Neural progenitor cell (in vitro differentiated cells): ENCODE measurements at regions not wholly inside any gene's neighbourhood (a gene's known extent, or its start where the extent isn't known, plus 50 kb on each side); places are given as distances from the start of the nearest gene placed in this dataset.
A peak's percentile ranks its signal among the peaks of the same experiment; 100 is the strongest.
"Not testable (repeated sequence)": the region's sequence is repeated elsewhere in the genome, so short reads cannot be mapped to it uniquely, and the experiment has no call there.

Experiments
- DNase-seq: peaks from one replicate; pipeline ENCODE4 v3.0.0-alpha.2; 2016; ENCODE audit warnings: low spot score
- H2AFZ ChIP-seq: fragments of 200-600 bp; sonication (generic); replicated peaks from 2 replicates; pipeline ENCODE4 v1.6.1; 2016; ENCODE audit warnings: antibody characterized with exemption
- H3F3A ChIP-seq: fragments of 200-600 bp; sonication (generic); 2 replicates; pipeline ENCODE4 v1.6.1; 2016; ENCODE audit warnings: antibody characterized with exemption, low read depth
- H3K27ac ChIP-seq: fragments of 200-600 bp; sonication (generic); 2 replicates; pipeline ENCODE4 v1.5.1; 2016; ENCODE audit warnings: mild to moderate bottlenecking
- H3K27me3 ChIP-seq: fragments of 200-600 bp; sonication (generic); 2 replicates; pipeline ENCODE4 v1.6.1; 2016; ENCODE audit warnings: mild to moderate bottlenecking, moderate library complexity
- H3K36me3 ChIP-seq: fragments of 200-600 bp; sonication (generic); 2 replicates; pipeline ENCODE4 v1.5.1; 2016
- H3K4me1 ChIP-seq: fragments of 200-600 bp; sonication (generic); 2 replicates; pipeline ENCODE4 v1.6.1; 2016; ENCODE audit warnings: mixed run types
- H3K4me2 ChIP-seq: fragments of 200-600 bp; sonication (generic); 2 replicates; pipeline ENCODE4 v1.6.1; 2016
- H3K4me3 ChIP-seq: fragments of 200-600 bp; sonication (generic); 2 replicates; pipeline ENCODE4 v1.5.1; 2016
- H3K79me2 ChIP-seq: fragments of 200-600 bp; sonication (generic); 2 replicates; pipeline ENCODE4 v1.6.1; 2016; ENCODE audit warnings: low read depth
- H3K9ac ChIP-seq: fragments of 200-600 bp; sonication (generic); 2 replicates; pipeline ENCODE4 v1.6.1; 2016
- H3K9me3 ChIP-seq: fragments of 200-600 bp; sonication (generic); 2 replicates; pipeline ENCODE4 v1.5.1; 2016; ENCODE audit warnings: low read depth
- H4K20me1 ChIP-seq: fragments of 200-600 bp; sonication (generic); 2 replicates; pipeline ENCODE4 v1.6.1; 2016; ENCODE audit warnings: low read depth
- H3K27ac Mint-ChIP-seq: 3 replicates; pipeline ENCODE4 v1.8.0; 2021; ENCODE audit warnings: mixed read lengths
- H3K27me3 Mint-ChIP-seq: 2 replicates; pipeline ENCODE4 v1.8.0; 2022; ENCODE audit warnings: low read depth, mild to moderate bottlenecking, inconsistent platforms, moderate library complexity, mixed read lengths; ENCODE audit not compliant: insufficient read depth
- H3K36me3 Mint-ChIP-seq: 3 replicates; pipeline ENCODE4 v1.8.0; 2021; ENCODE audit warnings: mixed read lengths
- H3K4me1 Mint-ChIP-seq: 3 replicates; pipeline ENCODE4 v1.8.0; 2021; ENCODE audit warnings: mixed read lengths
- H3K4me3 Mint-ChIP-seq: 3 replicates; pipeline ENCODE4 v1.8.0; 2021; ENCODE audit warnings: mild to moderate bottlenecking, moderate library complexity, mixed read lengths
- H3K9me3 Mint-ChIP-seq: 3 replicates; pipeline ENCODE4 v1.8.0; 2020; ENCODE audit warnings: mixed read lengths
- CTCF ChIP-seq: fragments of 200-600 bp; sonication (generic); IDR thresholded peaks from 2 replicates; pipeline ENCODE4 v1.5.1; 2017; ENCODE audit warnings: antibody characterized with exemption, mild to moderate bottlenecking
- EZH2 ChIP-seq: fragments of 200-600 bp; sonication (generic); IDR thresholded peaks from 2 replicates; pipeline ENCODE4 v1.6.1; 2017; ENCODE audit warnings: antibody characterized with exemption, mild to moderate bottlenecking, moderate library complexity
- EZH2phosphoT487 ChIP-seq: fragments of 200-600 bp; sonication (generic); IDR thresholded peaks from 2 replicates; pipeline ENCODE4 v1.6.1; 2017; ENCODE audit warnings: antibody characterized with exemption

- not testable (repeated sequence) for H3K27ac Mint-ChIP-seq, H3K36me3 ChIP-seq, H3K27me3 ChIP-seq, H3K4me1 ChIP-seq, H3K4me3 ChIP-seq, H3K9ac ChIP-seq, H3K4me1 Mint-ChIP-seq, H3F3A ChIP-seq, H3K4me2 ChIP-seq, H3K9me3 ChIP-seq, H4K20me1 ChIP-seq, H3K27me3 Mint-ChIP-seq, H3K9me3 Mint-ChIP-seq, H3K4me3 Mint-ChIP-seq, H3K79me2 ChIP-seq, H3K27ac ChIP-seq, H3K36me3 Mint-ChIP-seq
- peak; percentile 63 for TF ChIP-seq CTCF
- peak overlapping the region; percentile 63 for H2AFZ ChIP-seq
- DNase-seq = peak; percentile 72
Observed at GRCh38 chr1:157377280-157377713, 175.0 kb downstream of the FCRL5 start.

GRCh38 chr1:157376681-157377080, 175.6 kb downstream of the FCRL5 start:
- no peaks in the 10 kb centered on the region for H3K4me1 ChIP-seq

GRCh38 chr1:157372311-157372710, 180.0 kb downstream of the FCRL5 start:
- not testable (repeated sequence) for H3K4me1 Mint-ChIP-seq, H2AFZ ChIP-seq, H3K27me3 Mint-ChIP-seq, H3K27ac ChIP-seq, H3K27me3 ChIP-seq, H3K4me1 ChIP-seq, H3K4me3 ChIP-seq, H3K4me2 ChIP-seq, H3K79me2 ChIP-seq, H4K20me1 ChIP-seq, H3K36me3 ChIP-seq, H3K27ac Mint-ChIP-seq, H3K4me3 Mint-ChIP-seq, DNase-seq, H3K9ac ChIP-seq, H3K36me3 Mint-ChIP-seq, H3K9me3 ChIP-seq, H3K9me3 Mint-ChIP-seq, H3F3A ChIP-seq

More at GRCh38 chr1:157376681-157377080, 175.6 kb downstream of the FCRL5 start:
- Mint-ChIP-seq H3K4me1 (no peaks in the 10 kb centered on the region), H3K4me3 (no peak overlapping the region), H3K27me3 (peaks cover 3% of the 10 kb centered on the region), H3K9me3 (no peaks in the 10 kb centered on the region), H3K36me3 (no peaks in the 10 kb centered on the region), H3K27ac (no peak overlapping the region)
- Histone ChIP-seq H3K36me3 (no peaks in the 10 kb centered on the region), H4K20me1 (no peaks in the 10 kb centered on the region), H3K4me3 (no peak overlapping the region), H3K4me2 (no peak overlapping the region), H3K9me3 (no peaks in the 10 kb centered on the region), H2AFZ (peak overlapping the region; percentile 63), H3F3A (no peaks in the 10 kb centered on the region), H3K9ac (no peak overlapping the region), H3K27me3 (no peaks in the 10 kb centered on the region), H3K27ac (no peak overlapping the region), H3K79me2 (no peaks in the 10 kb centered on the region)
- no peak for TF ChIP-seq EZH2
- no peak for TF ChIP-seq CTCF
- no peak for DNase-seq

- H3K27ac Mint-ChIP-seq = no peak overlapping the region
- no peak overlapping the region for H3K4me3 Mint-ChIP-seq
- no peaks in the 10 kb centered on the region for H3K9me3 Mint-ChIP-seq
- Histone ChIP-seq H4K20me1 (no peaks in the 10 kb centered on the region), H3K9me3 (no peaks in the 10 kb centered on the region), H3K36me3 (no peaks in the 10 kb centered on the region), H3K4me1 (no peaks in the 10 kb centered on the region), H3K27ac (no peak overlapping the region), H3K4me3 (no peak overlapping the region), H3K79me2 (no peaks in the 10 kb centered on the region), H3K27me3 (no peaks in the 10 kb centered on the region), H3K9ac (no peak overlapping the region), H3F3A (no peaks in the 10 kb centered on the region), H3K4me2 (no peak overlapping the region), H2AFZ (no peak overlapping the region)
- no peak for DNase-seq
- no peak for TF ChIP-seq CTCF
- TF ChIP-seq EZH2phosphoT487 = no peak
- no peak for TF ChIP-seq EZH2
- H3K36me3 Mint-ChIP-seq = no peaks in the 10 kb centered on the region
- H3K27me3 Mint-ChIP-seq = no peaks in the 10 kb centered on the region
- H3K4me1 Mint-ChIP-seq = no peaks in the 10 kb centered on the region
Observed at GRCh38 chr1:157371826-157372225, 180.5 kb downstream of the FCRL5 start.
